HEK293 (cell line): ENCODE measurements at regions not wholly inside any gene's neighbourhood (a gene's known extent, or its start where the extent isn't known, plus 50 kb on each side); places are given as distances from the start of the nearest gene placed in this dataset.

Source experiments
- CTCF ChIA-PET: fragments of 350-600 bp; formaldehyde crosslinking; extraction: SDS; loops from one replicate; lab custom pipeline; 2021; ENCODE audit warnings: antibody characterized with exemption; lab: Yijun Ruan, JAX
- POLR2A ChIA-PET: fragments of 300-600 bp; formaldehyde crosslinking; extraction: SDS; loops from one replicate; lab custom pipeline; 2020; ENCODE audit warnings: antibody characterized with exemption, inconsistent platforms; lab: Yijun Ruan, JAX
- H3K27ac ChIP-seq: fragments of 200-500 bp; sonication (Bioruptor generic); 2 replicates; pipeline ENCODE4 v1.5.1; 2014; ENCODE audit warnings: low read depth, low read length, control low read depth, inconsistent platforms; ENCODE audit errors: extremely low read depth
- H3K36me3 ChIP-seq, 2 experiments: fragments of 200-500 bp in 1 of 2; sonication (Bioruptor generic) in 1 of 2; 1 replicate in 1 of 2; 2 replicates in 1 of 2; pipeline ENCODE4 v1.5.1; 2014 to 2017; ENCODE audit warnings: inconsistent platforms in 2 of 2, low read length in 2 of 2; ENCODE audit not compliant: control insufficient read depth in 2 of 2, insufficient read depth in 1 of 2
- H3K4me1 ChIP-seq: fragments of 200-500 bp; sonication (Bioruptor generic); 2 replicates; pipeline ENCODE4 v1.5.1; 2014; ENCODE audit warnings: mild to moderate bottlenecking, low read length, inconsistent platforms; ENCODE audit not compliant: control insufficient read depth, insufficient read depth
- H3K4me3 ChIP-seq: 2 replicates; pipeline ENCODE4 v1.5.1; 2011; ENCODE audit warnings: low read depth, mild to moderate bottlenecking, control low read depth, low read length, moderate library complexity
- H3K9me3 ChIP-seq: fragments of 200-500 bp; sonication (Bioruptor generic); 2 replicates; pipeline ENCODE4 v1.5.1; 2014; ENCODE audit warnings: low read depth, low read length, inconsistent platforms; ENCODE audit not compliant: control insufficient read depth, insufficient read depth
- AEBP2 ChIP-seq: fragments of 450-650 bp; formaldehyde crosslinking; IDR thresholded peaks from 2 replicates; pipeline ENCODE4 v1.5.1; 2016; ENCODE audit warnings: missing biosample characterization, missing genetic modification characterization, borderline replicate concordance
- CTCF ChIP-seq: fragments of 450-650 bp; formaldehyde crosslinking; IDR thresholded peaks from 2 replicates; pipeline ENCODE4 v1.5.1; 2016; ENCODE audit warnings: missing biosample characterization, missing genetic modification characterization
- ELK4 ChIP-seq: IDR thresholded peaks from 2 replicates; pipeline ENCODE4 v1.6.1; 2011; ENCODE audit warnings: mild to moderate bottlenecking, low read depth, low read length, borderline replicate concordance
- KLF1 ChIP-seq: fragments of 450-650 bp; formaldehyde crosslinking; IDR thresholded peaks from 2 replicates; pipeline ENCODE4 v1.5.1; 2016; ENCODE audit warnings: missing biosample characterization, missing genetic modification characterization
- KLF17 ChIP-seq: fragments of 450-650 bp; formaldehyde crosslinking; IDR thresholded peaks from 2 replicates; pipeline ENCODE4 v1.5.1; 2016; ENCODE audit warnings: missing biosample characterization, missing genetic modification characterization
- ZBTB20 ChIP-seq: fragments of 450-650 bp; formaldehyde crosslinking; IDR thresholded peaks from 2 replicates; pipeline ENCODE4 v1.5.1; 2016; ENCODE audit warnings: missing biosample characterization, missing genetic modification characterization
- ZNF138 ChIP-seq: fragments of 450-650 bp; formaldehyde crosslinking; IDR thresholded peaks from 2 replicates; pipeline ENCODE4 v1.5.1; 2016; ENCODE audit warnings: missing biosample characterization, missing genetic modification characterization, borderline replicate concordance
- ZNF174 ChIP-seq: fragments of 450-650 bp; formaldehyde crosslinking; IDR thresholded peaks from 2 replicates; pipeline ENCODE4 v1.5.0; 2017; ENCODE audit warnings: missing biosample characterization, mild to moderate bottlenecking, missing genetic modification characterization
- ZNF184 ChIP-seq: fragments of 450-650 bp; IDR thresholded peaks from 2 replicates; pipeline ENCODE4 v1.5.1; 2018; ENCODE audit warnings: missing biosample characterization, mild to moderate bottlenecking, missing genetic modification characterization
- ZNF26 ChIP-seq: fragments of 450-650 bp; formaldehyde crosslinking; IDR thresholded peaks from 2 replicates; pipeline ENCODE4 v1.5.1; 2016; ENCODE audit warnings: missing biosample characterization, missing genetic modification characterization
- ZNF280D ChIP-seq: fragments of 450-650 bp; formaldehyde crosslinking; IDR thresholded peaks from 2 replicates; pipeline ENCODE4 v1.5.1; 2016; ENCODE audit warnings: missing biosample characterization, missing genetic modification characterization
- ZNF335 ChIP-seq: fragments of 450-650 bp; formaldehyde crosslinking; conservative IDR thresholded peaks from 2 replicates; pipeline ENCODE4 v1.5.1; 2016; ENCODE audit warnings: missing biosample characterization, missing genetic modification characterization
- ZNF391 ChIP-seq: fragments of 450-650 bp; formaldehyde crosslinking; IDR thresholded peaks from 2 replicates; pipeline ENCODE4 v1.5.1; 2016; ENCODE audit warnings: low read depth, missing biosample characterization, missing genetic modification characterization, borderline replicate concordance
- ZNF398 ChIP-seq: fragments of 450-650 bp; formaldehyde crosslinking; IDR thresholded peaks from 2 replicates; pipeline ENCODE4 v1.5.1; 2017; ENCODE audit warnings: missing biosample characterization, missing genetic modification characterization
- ZNF404 ChIP-seq: fragments of 450-650 bp; formaldehyde crosslinking; IDR thresholded peaks from 2 replicates; pipeline ENCODE4 v1.5.1; 2017; ENCODE audit warnings: missing biosample characterization, missing genetic modification characterization
- ZNF433 ChIP-seq: fragments of 450-650 bp; formaldehyde crosslinking; IDR thresholded peaks from 2 replicates; pipeline ENCODE4 v1.5.1; 2016; ENCODE audit warnings: missing biosample characterization, missing genetic modification characterization, low read depth
- ZNF610 ChIP-seq: fragments of 450-650 bp; formaldehyde crosslinking; IDR thresholded peaks from 2 replicates; pipeline ENCODE4 v1.5.1; 2016; ENCODE audit warnings: missing biosample characterization, missing genetic modification characterization, borderline replicate concordance
- ZNF645 ChIP-seq: fragments of 450-650 bp; formaldehyde crosslinking; IDR thresholded peaks from 2 replicates; pipeline ENCODE4; 2016; ENCODE audit warnings: missing biosample characterization, missing genetic modification characterization
- ZNF664 ChIP-seq: fragments of 450-650 bp; formaldehyde crosslinking; IDR thresholded peaks from 2 replicates; pipeline ENCODE4 v1.5.1; 2016; ENCODE audit warnings: missing biosample characterization, missing genetic modification characterization
- ZNF692 ChIP-seq: fragments of 450-650 bp; formaldehyde crosslinking; IDR thresholded peaks from 2 replicates; pipeline ENCODE4 v1.5.1; 2016; ENCODE audit warnings: missing biosample characterization, missing genetic modification characterization
- ZNF791 ChIP-seq: fragments of 450-650 bp; formaldehyde crosslinking; IDR thresholded peaks from 2 replicates; pipeline ENCODE4 v1.5.1; 2016; ENCODE audit warnings: missing biosample characterization, missing genetic modification characterization

- TF ChIP-seq KLF1 (tag by site-specific recombination) (no peak), ELK4 (no peak), ZNF610 (tag by site-specific recombination) (no peak)
These were observed 241.6 kb upstream of the MKI67 start (continued) for GRCh38 chr10:128367807-128368206.

- Histone ChIP-seq H3K4me1 (no peaks in the 10 kb centered on the region), H3K27ac (no peak overlapping the region), H3K4me3 (no peak overlapping the region), H3K9me3 (no peaks in the 10 kb centered on the region), H3K36me3 (no peaks in the 10 kb centered on the region)
- POLR2A ChIA-PET = no interaction called here
- CTCF ChIA-PET = no interaction called here
- TF ChIP-seq ZNF184 = no peak
- no peak for TF ChIP-seq ZNF26 (tag by site-specific recombination)
- TF ChIP-seq ZNF645 (tag by site-specific recombination) = no peak
- TF ChIP-seq ZNF692 (tag by site-specific recombination) = no peak
- no peak for TF ChIP-seq ZNF664 (tag by site-specific recombination)
- no peak for TF ChIP-seq ZNF404 (tag by site-specific recombination)
- TF ChIP-seq CTCF (tag by site-specific recombination) = no peak
- TF ChIP-seq ZNF391 (tag by site-specific recombination) = no peak
- TF ChIP-seq ZBTB20 = no peak
- TF ChIP-seq ZNF138 (tag by site-specific recombination) = no peak
- TF ChIP-seq ZNF433 (tag by site-specific recombination) = no peak
- TF ChIP-seq ZNF398 (tag by site-specific recombination) = no peak
- no peak for TF ChIP-seq ZNF280D (tag by site-specific recombination)
- TF ChIP-seq ZNF791 (tag by site-specific recombination) = no peak
- no peak for TF ChIP-seq ZNF174 (tag by site-specific recombination)
- no peak for TF ChIP-seq KLF17 (tag by site-specific recombination)
- TF ChIP-seq AEBP2 (tag by site-specific recombination) = no peak
- no peak for TF ChIP-seq ZNF335 (tag by site-specific recombination)
These were observed 243.0 kb upstream of the MKI67 start for GRCh38 chr10:128369101-128369650.
